Muscle of leg (tissue), 3 donors: ENCODE measurements at regions not wholly inside any gene's neighbourhood (a gene's known extent, or its start where the extent isn't known, plus 50 kb on each side); places are given as distances from the start of the nearest gene placed in this dataset.

Experiments
- DNase-seq: peaks from one replicate; pipeline ENCODE4 v3.0.0; 2013
- H3K27ac ChIP-seq: one replicate; pipeline ENCODE4 v1.5.1; 2013; ENCODE audit warnings: mild to moderate bottlenecking, low read length, control low read depth
- H3K27me3 ChIP-seq: one replicate; pipeline ENCODE4 v1.6.1; 2013; ENCODE audit warnings: low read length; ENCODE audit not compliant: control insufficient read depth, insufficient read depth
- H3K36me3 ChIP-seq: one replicate; pipeline ENCODE4 v1.6.1; 2013; ENCODE audit warnings: low read length; ENCODE audit not compliant: control insufficient read depth, insufficient read depth
- H3K4me1 ChIP-seq: one replicate; pipeline ENCODE4 v1.6.1; 2013; ENCODE audit warnings: low read length; ENCODE audit not compliant: control insufficient read depth, insufficient read depth
- H3K4me3 ChIP-seq: one replicate; pipeline ENCODE4 v1.5.1; 2013; ENCODE audit warnings: low read length, control low read depth
- H3K9me3 ChIP-seq: replicated peaks from 2 replicates; pipeline ENCODE4 v1.6.1; 2013; ENCODE audit warnings: low read depth, low read length; ENCODE audit not compliant: control insufficient read depth
- WGBS: methylation state at CpG from one replicate; pipeline ENCODE4 v1.1.5; 2013; ENCODE audit warnings: missing lambda C conversion rate; ENCODE audit not compliant: insufficient coverage; 5-methylcytosine and 5-hydroxymethylcytosine counted together

DNA sequence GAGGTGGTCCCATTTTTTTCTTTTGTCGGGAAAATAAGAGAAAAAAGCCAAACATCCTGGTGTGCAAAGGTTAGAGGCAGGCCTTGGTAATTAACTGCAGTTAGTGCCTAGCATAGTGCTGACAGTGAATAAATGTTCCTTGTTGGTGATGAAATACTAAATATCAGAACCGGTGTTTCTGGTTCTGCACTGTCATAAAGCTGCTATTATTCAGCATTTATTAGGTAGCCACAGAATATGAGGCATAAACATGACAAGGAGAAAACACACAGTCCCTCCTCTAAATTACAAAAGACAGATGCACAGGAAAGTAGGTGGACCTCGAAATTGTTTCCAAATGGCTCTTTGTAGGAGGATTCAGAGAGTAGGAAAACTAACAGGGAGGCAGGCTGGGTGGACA is 122.0 kb upstream of the ADGRL2 start:
- Histone ChIP-seq H3K9me3 (no peaks in the 10 kb centered on the region), H3K27ac (no peak overlapping the region), H3K4me1 (peaks cover 20% of the 10 kb centered on the region), H3K4me3 (no peak overlapping the region), H3K36me3 (no peaks in the 10 kb centered on the region), H3K27me3 (no peaks in the 10 kb centered on the region)
- WGBS, result 55% methylated on average over 1 of the region's 3 CpGs
- DNase-seq, result peak; percentile 37

DNA sequence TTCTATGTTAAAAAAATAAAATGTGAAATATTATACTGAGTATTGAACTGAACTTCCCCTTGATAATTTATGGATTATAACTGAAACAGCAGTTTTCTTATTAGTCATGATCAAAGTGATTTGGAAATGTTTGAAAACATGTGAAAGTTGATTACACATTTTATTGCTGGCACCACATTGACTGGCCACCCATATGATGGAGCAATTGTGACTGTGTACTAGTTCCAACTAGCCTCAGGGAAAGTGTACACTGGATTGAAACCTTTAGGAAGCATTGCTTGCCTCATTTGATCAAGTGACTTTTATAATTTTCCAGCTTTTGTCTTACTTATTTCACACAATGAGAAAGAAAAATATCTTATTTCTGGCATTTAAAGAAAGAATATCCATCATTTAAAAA is 128.0 kb upstream of the ADGRL2 start:
- no peak overlapping the region for H3K27ac ChIP-seq
- H3K4me1 ChIP-seq, result peaks cover 5% of the 10 kb centered on the region
- H3K36me3 ChIP-seq, result no peaks in the 10 kb centered on the region
- no peak for DNase-seq
- H3K27me3 ChIP-seq, result no peaks in the 10 kb centered on the region
- no peaks in the 10 kb centered on the region for H3K9me3 ChIP-seq
- H3K4me3 ChIP-seq, result no peak overlapping the region

DNA sequence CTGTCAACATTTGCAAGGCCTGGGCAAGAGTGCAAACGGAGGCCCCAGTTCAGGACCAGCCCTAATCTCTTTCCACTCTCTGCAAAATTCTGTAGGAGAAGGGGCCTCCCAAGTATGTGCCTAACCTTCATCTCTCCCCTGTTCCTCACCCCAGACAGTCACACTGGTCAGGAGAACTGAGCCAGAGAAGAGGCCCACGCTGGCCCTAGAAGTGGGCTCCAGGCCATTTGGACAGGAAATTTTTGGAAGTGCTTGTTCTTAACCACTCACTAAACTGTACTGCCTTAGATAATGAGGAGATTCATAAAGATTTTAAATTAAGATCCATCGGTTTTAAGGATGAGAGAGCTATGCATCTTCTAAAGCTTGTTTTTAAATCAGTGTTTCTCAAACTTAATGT is 129.7 kb upstream of the ADGRL2 start:
- DNase-seq, result peak; percentile 22
- Histone ChIP-seq H3K36me3 (no peaks in the 10 kb centered on the region), H3K27me3 (no peaks in the 10 kb centered on the region), H3K27ac (no peak overlapping the region), H3K9me3 (no peaks in the 10 kb centered on the region), H3K4me1 (peaks cover 5% of the 10 kb centered on the region), H3K4me3 (no peak overlapping the region)
- WGBS, result 22% methylated on average over 1 of the region's 3 CpGs

- peak; percentile 78 for DNase-seq
- no peaks in the 10 kb centered on the region for H3K9me3 ChIP-seq
- no peak overlapping the region for H3K27ac ChIP-seq
- 48% methylated on average over 3 of the region's 6 CpGs for WGBS
- H3K4me3 ChIP-seq, result no peak overlapping the region
- no peaks in the 10 kb centered on the region for H3K27me3 ChIP-seq
- H3K4me1 ChIP-seq, result peaks cover 5% of the 10 kb centered on the region
- no peaks in the 10 kb centered on the region for H3K36me3 ChIP-seq
Observed at GRCh38 chr1:81670286-81670685, 130.4 kb upstream of the ADGRL2 start.

DNA sequence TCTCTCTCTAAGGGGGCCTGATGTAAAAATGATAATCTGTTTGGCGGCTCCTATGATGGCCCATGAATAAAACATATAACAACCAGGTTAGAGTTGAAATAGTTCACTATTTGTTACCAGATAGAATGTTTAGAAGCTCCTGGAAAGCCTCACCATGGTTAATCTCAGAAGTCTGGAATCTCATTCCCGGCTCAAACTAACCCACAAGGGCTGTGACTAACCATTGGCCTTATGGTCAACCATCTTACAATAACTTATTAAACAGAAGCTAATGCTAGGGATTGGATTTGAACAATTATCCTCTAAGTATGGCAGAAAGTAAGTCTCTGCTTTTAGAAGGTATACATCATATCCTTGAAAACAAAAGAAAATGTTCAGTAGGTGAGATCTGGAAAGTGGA is 134.1 kb upstream of the ADGRL2 start:
- no peaks in the 10 kb centered on the region for H3K27me3 ChIP-seq
- no peak overlapping the region for H3K4me3 ChIP-seq
- H3K9me3 ChIP-seq, result no peaks in the 10 kb centered on the region
- no peak overlapping the region for H3K27ac ChIP-seq
- no CpG with 5 or more reads among the region's 2 CpGs for WGBS
- H3K4me1 ChIP-seq, result peaks cover 5% of the 10 kb centered on the region
- H3K36me3 ChIP-seq, result no peaks in the 10 kb centered on the region
- no peak for DNase-seq

DNA sequence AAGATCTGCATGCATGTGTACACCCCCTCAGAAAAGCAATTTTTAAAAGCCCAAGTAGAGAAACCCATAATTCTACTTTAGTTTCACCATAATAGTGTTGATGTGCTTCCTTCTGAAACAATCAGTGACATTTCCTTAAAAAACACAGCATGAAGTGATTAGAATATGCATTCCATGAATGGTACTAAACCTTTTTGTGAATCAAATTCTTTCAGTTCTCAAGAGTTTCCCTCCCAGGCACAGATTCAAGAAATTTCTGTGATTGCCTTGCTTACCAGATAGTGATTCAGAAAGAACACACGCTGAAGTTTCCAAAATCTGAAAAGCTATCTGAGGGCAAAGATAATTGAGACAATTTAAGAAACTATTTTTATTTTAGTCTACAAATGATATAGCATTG is 136.4 kb upstream of the ADGRL2 start:
- Histone ChIP-seq H3K9me3 (no peaks in the 10 kb centered on the region), H3K27ac (no peak overlapping the region), H3K4me3 (no peak overlapping the region), H3K4me1 (no peaks in the 10 kb centered on the region), H3K27me3 (no peaks in the 10 kb centered on the region), H3K36me3 (no peaks in the 10 kb centered on the region)
- no CpG with 5 or more reads among the region's 1 CpG for WGBS
- DNase-seq, result peak; percentile 42

- WGBS, result 100% methylated on average over 1 of the region's 8 CpGs
- H3K27me3 ChIP-seq, result no peaks in the 10 kb centered on the region
Observed at GRCh38 chr1:81662913-81663526, 137.7 kb upstream of the ADGRL2 start.

DNA sequence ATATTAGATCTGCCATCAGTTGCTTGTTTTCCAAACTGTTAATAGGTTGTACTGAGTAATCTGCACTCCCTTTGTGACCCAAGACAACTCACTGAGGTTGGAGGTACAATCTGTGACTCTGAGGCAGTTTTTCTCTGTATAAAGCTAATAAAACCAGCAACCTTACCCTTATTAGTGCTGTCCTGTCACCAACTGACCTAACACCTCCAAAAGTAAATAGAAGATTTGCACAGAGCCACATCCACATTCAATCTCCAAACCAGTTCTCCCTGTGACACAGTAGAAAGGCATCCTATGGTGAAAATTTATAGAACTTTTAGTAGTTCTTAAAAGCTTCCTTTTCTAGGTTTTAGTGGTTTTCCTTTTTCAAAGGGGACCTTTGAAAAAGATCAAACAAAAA is 140.4 kb upstream of the ADGRL2 start:
- H3K36me3 ChIP-seq, result no peaks in the 10 kb centered on the region
- no peaks in the 10 kb centered on the region for H3K27me3 ChIP-seq
- no peak for DNase-seq
- H3K9me3 ChIP-seq, result no peaks in the 10 kb centered on the region
- no peak overlapping the region for H3K27ac ChIP-seq
- no peaks in the 10 kb centered on the region for H3K4me1 ChIP-seq
- H3K4me3 ChIP-seq, result no peak overlapping the region

More at GRCh38 chr1:81662913-81663526, 137.7 kb upstream of the ADGRL2 start:
- Histone ChIP-seq H3K36me3 (no peaks in the 10 kb centered on the region), H3K27ac (no peak overlapping the region), H3K4me3 (no peak overlapping the region), H3K9me3 (no peaks in the 10 kb centered on the region), H3K4me1 (no peaks in the 10 kb centered on the region)
- DNase-seq, result no peak

DNA sequence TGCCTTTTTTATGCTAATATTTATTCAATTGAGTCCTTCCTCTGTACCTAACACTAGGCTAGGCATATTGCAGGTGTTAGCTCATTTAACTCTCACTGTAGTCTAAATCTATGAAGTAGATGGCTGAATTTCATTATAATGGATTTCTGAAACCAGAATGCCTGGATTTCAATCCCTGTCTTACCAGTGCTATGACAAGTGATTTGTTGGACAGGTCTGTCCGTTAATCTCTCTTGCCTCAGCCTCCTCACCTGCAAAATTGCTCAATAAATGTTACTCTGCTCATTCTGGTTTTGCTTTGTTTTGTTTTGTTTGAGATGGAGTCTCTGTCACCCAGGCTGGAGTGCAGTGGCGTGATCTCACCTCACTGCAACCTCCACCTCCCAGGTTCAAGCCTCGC is 146.1 kb upstream of the ADGRL2 start:
- no peak overlapping the region for H3K27ac ChIP-seq
- H3K4me1 ChIP-seq, result no peaks in the 10 kb centered on the region
- no peaks in the 10 kb centered on the region for H3K27me3 ChIP-seq
- 100% methylated on average over 1 of the region's 3 CpGs for WGBS
- DNase-seq, result no peak
- H3K4me3 ChIP-seq, result no peak overlapping the region
- H3K36me3 ChIP-seq, result no peaks in the 10 kb centered on the region
- no peaks in the 10 kb centered on the region for H3K9me3 ChIP-seq

DNA sequence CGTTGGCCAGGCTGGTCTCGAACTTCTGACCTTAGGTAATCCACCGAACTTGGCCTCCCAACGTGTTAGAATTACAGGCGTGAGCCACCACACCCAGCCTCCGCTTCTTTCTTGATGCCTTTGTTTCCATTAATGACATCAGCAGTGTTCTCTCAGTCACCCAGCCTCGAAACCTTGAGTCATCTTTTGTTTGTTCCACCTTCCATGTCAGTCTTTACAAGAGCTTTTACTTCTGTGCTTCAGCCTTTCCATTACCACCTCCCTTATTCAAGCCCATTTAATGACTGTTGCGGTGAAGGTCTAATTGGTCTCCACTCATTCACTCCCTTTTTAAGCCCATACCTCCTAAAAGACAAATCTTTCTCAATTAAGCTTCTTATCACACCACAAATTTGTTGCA is 146.6 kb upstream of the ADGRL2 start:
- Histone ChIP-seq H3K4me3 (no peak overlapping the region), H3K9me3 (no peaks in the 10 kb centered on the region), H3K27ac (no peak overlapping the region), H3K27me3 (no peaks in the 10 kb centered on the region), H3K36me3 (no peaks in the 10 kb centered on the region), H3K4me1 (no peaks in the 10 kb centered on the region)
- WGBS, result 96% methylated on average over 5 of the region's 8 CpGs
- DNase-seq, result no peak

GRCh38 chr1:81650776-81651175 is 150.0 kb upstream of the ADGRL2 start:
- Histone ChIP-seq H3K27me3 (no peaks in the 10 kb centered on the region), H3K27ac (no peak overlapping the region), H3K4me3 (no peak overlapping the region), H3K4me1 (no peaks in the 10 kb centered on the region), H3K9me3 (no peaks in the 10 kb centered on the region), H3K36me3 (no peaks in the 10 kb centered on the region)
- DNase-seq, result peak; percentile 5
